ENCODE measurements at regions not wholly inside any gene's neighbourhood (a gene's known extent, or its start where the extent isn't known, plus 50 kb on each side); places are given as distances from the start of the nearest gene placed in this dataset.

- Histone ChIP-seq H3K36me3 (no peaks in the 10 kb centered on the region), H3K4me3 (no peak overlapping the region), H3K9me3 (no peaks in the 10 kb centered on the region), H3K4me1 (peaks cover 0 to 8% (median 0%) of the 10 kb centered on the region in 4 donors), H3K27me3 (no peaks in the 10 kb centered on the region), H3K27ac (no peak overlapping the region)
- TF ChIP-seq CTCF (IDR thresholded peaks at IDR 0.05) = no peak
- TF ChIP-seq EP300 (IDR thresholded peaks at IDR 0.05) = no peak
- TF ChIP-seq POLR2A (IDR thresholded peaks at IDR 0.05) = no peak
- no peak for DNase-seq (ENCODE audit: low spot score in 2 of 2)
- 83 to 86% methylated on average over 2 of the region's 2 CpGs for WGBS, 2 donors
These were observed 651.9 kb downstream of the SLC4A3 start for GRCh38 chr2:220279372-220279771.

GRCh38 chr2:220279840-220280239, 652.4 kb downstream of the SLC4A3 start:
- Histone ChIP-seq H3K36me3 (no peaks in the 10 kb centered on the region), H3K4me3 (no peak overlapping the region), H3K4me1 (peaks cover 0 to 8% (median 0%) of the 10 kb centered on the region in 4 donors), H3K27me3 (no peaks in the 10 kb centered on the region), H3K27ac (no peak overlapping the region), H3K9me3 (no peaks in the 10 kb centered on the region)
- DNase-seq (ENCODE audit: low spot score in 2 of 2) = no peak
- no peak for TF ChIP-seq POLR2A (IDR thresholded peaks at IDR 0.05)
- TF ChIP-seq CTCF (IDR thresholded peaks at IDR 0.05) = no peak
- TF ChIP-seq EP300 (IDR thresholded peaks at IDR 0.05) = no peak

GRCh38 chr2:220280736-220281135, 653.3 kb downstream of the SLC4A3 start:
- Histone ChIP-seq H3K4me3 (no peak overlapping the region), H3K4me1 (peaks cover 0 to 8% (median 0%) of the 10 kb centered on the region in 4 donors), H3K27me3 (no peaks in the 10 kb centered on the region), H3K36me3 (no peaks in the 10 kb centered on the region), H3K9me3 (no peaks in the 10 kb centered on the region), H3K27ac (no peak overlapping the region)
- DNase-seq (ENCODE audit: low spot score in 2 of 2) = no peak
- TF ChIP-seq CTCF (IDR thresholded peaks at IDR 0.05) (no peak), POLR2A (IDR thresholded peaks at IDR 0.05) (no peak), EP300 (IDR thresholded peaks at IDR 0.05) (no peak)
- 94% methylated on average over 4 of the region's 4 CpGs for WGBS, 2 donors

- no peak for DNase-seq (ENCODE audit: low spot score in 2 of 2)
- Histone ChIP-seq H3K4me1 (peaks cover 0 to 5% (median 0%) of the 10 kb centered on the region in 4 donors), H3K9me3 (no peaks in the 10 kb centered on the region), H3K36me3 (no peaks in the 10 kb centered on the region), H3K27me3 (no peaks in the 10 kb centered on the region), H3K27ac (no peak overlapping the region), H3K4me3 (no peak overlapping the region)
- TF ChIP-seq POLR2A (IDR thresholded peaks at IDR 0.05) = no peak
- TF ChIP-seq EP300 (IDR thresholded peaks at IDR 0.05) = no peak
- TF ChIP-seq CTCF (IDR thresholded peaks at IDR 0.05) = no peak
- 80 to 90% methylated on average over 1 of the region's 1 CpG for WGBS, 2 donors
These were observed 654.3 kb downstream of the SLC4A3 start for GRCh38 chr2:220281771-220282170.

GRCh38 chr2:220282236-220282635, 654.8 kb downstream of the SLC4A3 start:
- no peaks in the 10 kb centered on the region for H3K9me3 ChIP-seq
- H3K4me1 ChIP-seq = peaks cover 0 to under 1% (median 0%) of the 10 kb centered on the region in 4 donors
- no peak for TF ChIP-seq POLR2A (IDR thresholded peaks at IDR 0.05)
- no peak for TF ChIP-seq CTCF (IDR thresholded peaks at IDR 0.05)
- TF ChIP-seq EP300 (IDR thresholded peaks at IDR 0.05) = no peak
- H3K36me3 ChIP-seq = no peaks in the 10 kb centered on the region
- 80 to 84% methylated on average over 3 of the region's 3 CpGs for WGBS, 2 donors
- no peaks in the 10 kb centered on the region for H3K27me3 ChIP-seq
- H3K4me3 ChIP-seq = no peak overlapping the region
- no peak for DNase-seq (ENCODE audit: low spot score in 2 of 2)
- H3K27ac ChIP-seq = no peak overlapping the region
